PFSK-1 (cell line): ENCODE measurements at regions not wholly inside any gene's neighbourhood (a gene's known extent, or its start where the extent isn't known, plus 50 kb on each side); places are given as distances from the start of the nearest gene placed in this dataset.

Experiments used
- FOXP2 ChIP-seq: optimal IDR thresholded peaks from 2 replicates; pipeline ENCODE3; 2011; ENCODE audit warnings: borderline replicate concordance, control low read depth, inconsistent platforms; ENCODE audit not compliant: insufficient read depth; ENCODE audit errors: extremely low read length, extremely low read depth
- POLR2AphosphoS5 ChIP-seq: IDR thresholded peaks from 2 replicates; pipeline ENCODE4 v1.6.1; 2012; ENCODE audit warnings: low read depth, mild to moderate bottlenecking, control low read depth, low read length, moderate library complexity
- SIN3A ChIP-seq: IDR thresholded peaks from 2 replicates; pipeline ENCODE4 v1.6.1; 2012; ENCODE audit warnings: mild to moderate bottlenecking, low read length, moderate library complexity, borderline replicate concordance; ENCODE audit not compliant: insufficient read depth
- TAF1 ChIP-seq: IDR thresholded peaks from 2 replicates; pipeline ENCODE4 v1.6.1; 2012; ENCODE audit warnings: low read length, control low read depth, borderline replicate concordance; ENCODE audit not compliant: insufficient read depth
- TF ChIP-seq, protein P1 (sequence below), 2 experiments: IDR thresholded peaks; 2 replicates each; pipeline versions ENCODE4 v1.6.1 to v1.8.0; 2011 to 2012; ENCODE audit warnings: low read depth in 2 of 2, low read length in 2 of 2, control low read depth in 1 of 2, inconsistent platforms in 1 of 2, mild to moderate bottlenecking in 1 of 2, moderate library complexity in 1 of 2; ENCODE audit not compliant: insufficient read depth in 1 of 2

DNA sequence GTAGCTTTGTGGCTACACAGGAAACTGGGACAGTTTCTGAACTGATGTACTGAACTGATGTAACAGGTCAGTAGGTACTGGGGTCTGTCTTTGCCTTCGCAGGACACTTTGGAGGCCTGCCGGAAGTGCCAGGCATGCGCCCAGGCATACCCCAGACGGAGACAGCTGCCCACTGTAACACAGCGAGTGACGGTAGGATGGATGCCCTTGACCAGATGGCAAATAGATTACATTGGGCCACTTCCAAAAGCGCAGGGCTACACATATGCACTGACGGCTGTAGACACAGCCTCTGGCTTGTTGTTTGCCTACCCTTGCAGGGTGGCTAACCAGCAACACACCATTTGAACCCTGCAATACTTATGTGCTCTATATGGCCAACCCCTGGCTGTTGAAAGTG, 94.1 kb upstream of the TMPO start:
- TF ChIP-seq POLR2AphosphoS5 (no peak), SIN3A (no peak), TAF1 (no peak), FOXP2 (no peak)
- TF ChIP-seq, protein P1, sequence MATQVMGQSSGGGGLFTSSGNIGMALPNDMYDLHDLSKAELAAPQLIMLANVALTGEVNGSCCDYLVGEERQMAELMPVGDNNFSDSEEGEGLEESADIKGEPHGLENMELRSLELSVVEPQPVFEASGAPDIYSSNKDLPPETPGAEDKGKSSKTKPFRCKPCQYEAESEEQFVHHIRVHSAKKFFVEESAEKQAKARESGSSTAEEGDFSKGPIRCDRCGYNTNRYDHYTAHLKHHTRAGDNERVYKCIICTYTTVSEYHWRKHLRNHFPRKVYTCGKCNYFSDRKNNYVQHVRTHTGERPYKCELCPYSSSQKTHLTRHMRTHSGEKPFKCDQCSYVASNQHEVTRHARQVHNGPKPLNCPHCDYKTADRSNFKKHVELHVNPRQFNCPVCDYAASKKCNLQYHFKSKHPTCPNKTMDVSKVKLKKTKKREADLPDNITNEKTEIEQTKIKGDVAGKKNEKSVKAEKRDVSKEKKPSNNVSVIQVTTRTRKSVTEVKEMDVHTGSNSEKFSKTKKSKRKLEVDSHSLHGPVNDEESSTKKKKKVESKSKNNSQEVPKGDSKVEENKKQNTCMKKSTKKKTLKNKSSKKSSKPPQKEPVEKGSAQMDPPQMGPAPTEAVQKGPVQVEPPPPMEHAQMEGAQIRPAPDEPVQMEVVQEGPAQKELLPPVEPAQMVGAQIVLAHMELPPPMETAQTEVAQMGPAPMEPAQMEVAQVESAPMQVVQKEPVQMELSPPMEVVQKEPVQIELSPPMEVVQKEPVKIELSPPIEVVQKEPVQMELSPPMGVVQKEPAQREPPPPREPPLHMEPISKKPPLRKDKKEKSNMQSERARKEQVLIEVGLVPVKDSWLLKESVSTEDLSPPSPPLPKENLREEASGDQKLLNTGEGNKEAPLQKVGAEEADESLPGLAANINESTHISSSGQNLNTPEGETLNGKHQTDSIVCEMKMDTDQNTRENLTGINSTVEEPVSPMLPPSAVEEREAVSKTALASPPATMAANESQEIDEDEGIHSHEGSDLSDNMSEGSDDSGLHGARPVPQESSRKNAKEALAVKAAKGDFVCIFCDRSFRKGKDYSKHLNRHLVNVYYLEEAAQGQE (IDR thresholded peaks at IDR 0.05; ENCODE audit: insufficient read depth in 1 of 2, low read depth in 2 of 2, low read length in 2 of 2), result no peak
